ENCODE measurements at regions not wholly inside any gene's neighbourhood (a gene's known extent, or its start where the extent isn't known, plus 50 kb on each side); places are given as distances from the start of the nearest gene placed in this dataset.
"Not testable (repeated sequence)": the region's sequence is repeated elsewhere in the genome, so short reads cannot be mapped to it uniquely, and the experiment has no call there.

DNA sequence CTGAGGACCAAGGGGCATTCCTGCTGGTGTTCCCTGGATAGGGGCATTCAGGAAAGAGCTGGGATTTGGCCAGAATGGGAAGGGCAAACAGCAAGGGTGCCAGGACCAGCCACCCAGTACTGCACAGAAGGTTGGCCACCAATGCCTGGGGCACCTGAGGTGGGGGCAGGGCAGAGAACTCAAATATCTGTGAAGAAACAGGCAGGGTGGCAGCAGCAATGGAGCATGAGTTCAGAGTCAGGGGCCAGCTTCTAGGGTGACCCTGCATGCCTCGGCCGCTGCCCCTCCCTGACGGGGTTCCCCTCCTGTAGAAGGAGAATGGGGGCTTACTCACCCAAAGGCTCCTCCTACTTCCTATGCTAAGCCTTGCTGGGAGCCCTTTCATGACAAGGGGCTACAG is 79.3 kb upstream of the SHANK2 start:
- DNase-seq = no peak

DNA sequence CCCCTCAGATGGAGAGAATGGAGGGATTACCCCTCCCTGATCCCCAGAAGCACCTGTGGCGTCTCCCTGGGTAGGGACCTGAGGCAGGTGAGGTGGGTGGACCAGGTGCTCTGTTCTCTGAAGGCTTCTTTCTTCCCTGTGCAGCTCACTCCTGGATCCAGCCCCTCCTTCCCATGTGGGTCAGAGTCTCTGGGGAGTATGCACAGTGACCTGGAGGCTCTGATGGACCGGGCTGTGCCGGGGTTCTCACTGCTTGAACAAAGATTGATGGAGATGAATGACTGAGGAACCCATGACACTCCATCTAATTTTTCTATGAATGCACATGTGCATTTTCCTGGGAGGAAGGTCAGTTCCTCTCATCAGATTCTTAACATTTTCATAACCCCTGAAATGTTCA is 78.6 kb upstream of the SHANK2 start:
- no peak for DNase-seq

GRCh38 chr11:71330349-71330748 is 78.0 kb upstream of the SHANK2 start:
- no peak for DNase-seq

DNA sequence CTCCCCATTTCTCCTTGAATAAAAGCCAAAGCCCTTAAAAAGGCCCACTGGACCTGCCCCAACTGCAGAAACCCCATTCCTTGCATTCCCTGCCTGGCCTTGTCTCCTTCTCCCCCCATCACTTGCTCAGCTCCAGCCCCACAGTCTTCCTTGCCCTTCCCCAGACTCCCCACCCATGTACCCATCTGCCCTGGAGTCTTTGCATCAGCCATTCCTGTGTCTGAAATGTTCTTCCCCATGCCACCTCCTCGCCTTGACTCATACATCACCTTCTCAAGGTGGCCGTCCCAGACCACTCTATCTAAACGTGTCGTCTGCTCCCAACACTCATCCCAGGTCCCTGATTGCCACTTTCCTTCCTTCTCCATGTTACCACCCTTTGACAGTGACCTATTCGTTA is 77.4 kb upstream of the SHANK2 start:
- DNase-seq = no peak

DNA sequence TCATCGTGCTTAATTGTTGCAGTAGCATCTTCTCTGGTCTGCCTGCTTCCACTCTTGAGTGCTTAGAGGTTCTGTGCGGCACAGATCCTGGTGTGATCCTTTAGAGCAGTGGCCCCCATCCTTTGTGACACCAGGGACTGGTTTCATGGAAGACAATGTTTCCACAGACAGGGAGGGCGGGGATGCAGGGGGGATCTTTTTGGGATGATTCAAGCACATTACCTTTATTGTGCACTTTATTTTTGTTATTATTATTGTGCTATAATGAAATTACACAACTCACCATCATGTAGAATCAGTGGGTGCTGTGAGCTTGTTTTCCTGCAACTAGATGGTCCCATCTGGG is 76.8 kb upstream of the SHANK2 start:
- DNase-seq = no peak

GRCh38 chr11:71327156-71328085 is 75.0 kb upstream of the SHANK2 start:
- no peak for DNase-seq

GRCh38 chr11:71326328-71326940 is 74.1 kb upstream of the SHANK2 start:
- DNase-seq = no peak

DNA sequence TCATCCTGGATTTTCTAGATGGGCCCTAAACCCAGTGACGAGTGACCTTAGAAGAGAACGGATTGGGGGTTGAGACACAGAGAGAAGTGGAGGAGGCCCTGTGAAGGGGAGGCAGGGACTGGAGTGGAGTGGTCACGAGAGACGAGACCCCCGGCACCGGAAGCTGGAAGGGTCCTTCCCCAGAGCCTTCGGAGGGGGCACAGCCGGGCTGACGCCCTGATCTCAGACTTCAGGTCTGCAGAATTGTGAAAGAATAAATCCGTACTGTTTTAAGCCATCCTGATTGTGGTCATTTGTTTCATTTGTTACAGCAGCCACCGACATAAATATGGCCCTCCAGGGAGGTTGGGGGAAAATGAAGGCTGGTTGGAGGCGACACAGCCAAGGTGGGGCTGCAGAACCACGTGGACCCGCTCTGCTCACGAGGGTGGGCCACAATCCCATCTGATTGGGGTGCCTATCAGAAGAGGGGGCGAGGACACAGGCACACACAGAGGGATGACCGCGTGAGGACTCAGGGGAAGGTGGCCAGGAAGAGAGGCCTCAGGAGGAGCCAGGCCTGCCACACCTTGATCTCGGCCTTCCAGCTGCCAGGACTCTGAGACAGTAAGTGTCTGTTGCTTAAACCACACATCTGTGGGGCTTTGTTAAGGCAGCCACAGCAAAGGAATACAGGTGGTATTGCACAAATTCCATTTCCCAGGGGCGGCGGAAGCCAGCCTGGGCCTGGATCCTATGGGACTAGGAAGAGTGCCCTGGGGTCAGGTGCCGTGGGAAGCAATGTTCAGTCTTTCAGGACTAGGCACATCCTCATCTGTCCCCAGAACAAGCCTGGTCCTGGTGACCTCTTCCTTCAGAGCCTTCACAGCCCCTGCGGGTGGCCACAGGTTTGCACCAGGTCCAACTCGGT is 73.3 kb upstream of the SHANK2 start:
- DNase-seq = no peak

- DNase-seq = no peak
These were observed 72.5 kb upstream of the SHANK2 start for GRCh38 chr11:71324788-71325417.

- DNase-seq = no peak
These were observed 71.6 kb upstream of the SHANK2 start for GRCh38 chr11:71323876-71324526.

DNA sequence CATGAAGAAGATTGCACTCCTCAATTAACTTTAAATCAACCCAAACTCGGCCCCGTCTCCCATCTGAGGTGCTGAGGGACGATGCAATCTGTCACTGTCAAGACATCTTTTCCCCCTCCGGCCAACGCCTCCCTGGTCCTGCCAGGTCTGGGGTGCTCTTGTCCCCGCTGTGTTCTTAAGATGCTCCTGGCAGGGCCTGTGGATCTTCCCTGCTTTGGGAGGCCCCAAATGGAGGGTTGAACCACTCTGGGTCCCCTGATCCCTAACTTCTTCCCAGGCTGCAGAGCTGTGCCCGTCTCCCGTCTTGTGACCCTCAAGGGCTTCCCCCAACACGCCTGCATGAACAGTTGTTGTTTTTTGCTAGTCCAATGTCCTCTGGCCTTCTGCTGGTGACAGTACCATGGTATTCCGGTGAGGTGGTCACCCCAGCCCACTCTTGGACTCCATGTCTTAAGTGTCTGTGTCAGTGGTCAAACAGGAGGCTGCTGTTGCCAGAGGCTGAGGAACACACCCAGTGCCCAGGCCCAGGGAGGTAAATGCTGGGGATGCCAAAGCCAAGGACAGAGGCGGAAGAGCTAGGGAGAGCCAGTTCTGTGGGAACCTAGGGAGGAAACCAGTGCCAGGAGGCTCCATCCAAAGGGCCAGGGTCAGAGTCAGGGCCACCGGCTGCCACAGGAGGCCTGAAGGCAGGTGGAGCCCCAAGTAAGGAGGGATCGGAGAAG is 70.6 kb upstream of the SHANK2 start:
- no peak for DNase-seq

- no peak for DNase-seq
These were observed 69.9 kb upstream of the SHANK2 start for GRCh38 chr11:71322192-71322735.

- DNase-seq = no peak
These were observed 69.2 kb upstream of the SHANK2 start for GRCh38 chr11:71321433-71322191.

DNA sequence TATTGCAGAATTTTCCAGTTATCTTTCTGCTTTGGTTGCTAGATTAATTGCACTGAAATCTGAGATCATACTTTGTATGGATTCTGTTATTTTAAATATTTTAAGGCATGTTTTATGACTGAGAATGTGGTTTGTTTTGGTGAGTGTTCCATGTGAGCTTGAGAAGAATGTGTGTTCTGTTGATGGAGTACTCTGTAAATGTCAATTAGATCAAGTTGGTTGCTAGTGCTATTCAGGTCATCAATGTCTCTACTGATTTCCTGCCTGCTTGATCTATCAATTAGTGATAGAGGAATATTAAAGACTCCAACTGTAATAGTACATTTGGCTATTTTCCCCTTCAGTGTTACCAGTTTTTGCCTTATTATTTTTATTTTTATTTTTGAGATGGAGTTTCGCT is 64.3 kb upstream of the SHANK2 start:
- no peak for DNase-seq

- not testable (repeated sequence) for DNase-seq
These were observed 60.2 kb upstream of the SHANK2 start for GRCh38 chr11:71312616-71313015.

GRCh38 chr11:71311928-71312510 is 59.6 kb upstream of the SHANK2 start:
- DNase-seq = no peak

GRCh38 chr11:71311176-71311925 is 59.0 kb upstream of the SHANK2 start:
- DNase-seq = no peak

DNA sequence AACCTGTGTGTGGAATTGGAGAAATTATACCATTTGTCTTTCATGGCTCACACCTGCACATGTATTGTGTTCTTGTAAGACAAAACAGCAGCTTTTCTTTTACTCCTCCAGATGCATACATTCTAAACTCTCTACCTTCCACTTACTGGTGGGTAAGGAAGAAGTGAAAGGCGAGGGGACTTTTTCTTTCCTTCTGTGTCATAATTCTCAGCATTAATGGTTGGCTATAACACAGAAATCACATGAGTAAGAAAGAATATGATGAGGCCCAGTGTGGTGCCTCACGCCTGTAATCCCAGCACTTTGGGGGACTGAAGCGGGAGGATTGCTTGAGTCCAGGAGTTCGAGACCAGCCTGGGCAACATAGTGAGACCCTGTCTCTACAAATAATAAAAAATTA is 57.8 kb upstream of the SHANK2 start:
- DNase-seq = no peak

DNA sequence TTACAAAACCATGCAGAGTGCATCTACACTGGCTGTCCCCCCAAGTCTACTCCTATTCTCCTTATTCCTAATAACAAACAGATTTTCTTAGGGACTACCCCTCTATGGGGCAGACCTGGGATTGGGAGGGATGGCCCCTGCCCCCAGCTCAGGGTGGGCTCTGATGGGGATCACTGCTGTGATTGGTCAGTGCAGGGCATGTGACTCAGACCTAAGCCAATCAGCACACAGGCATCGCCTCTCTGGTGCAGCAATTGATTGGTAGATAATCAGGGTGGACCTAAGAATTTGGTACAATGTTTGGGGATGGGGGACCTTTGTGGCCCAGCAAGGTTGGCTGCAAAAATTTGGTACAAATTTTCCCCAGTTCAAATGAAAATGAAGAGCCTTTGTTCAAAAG is 57.2 kb upstream of the SHANK2 start:
- no peak for DNase-seq

DNA sequence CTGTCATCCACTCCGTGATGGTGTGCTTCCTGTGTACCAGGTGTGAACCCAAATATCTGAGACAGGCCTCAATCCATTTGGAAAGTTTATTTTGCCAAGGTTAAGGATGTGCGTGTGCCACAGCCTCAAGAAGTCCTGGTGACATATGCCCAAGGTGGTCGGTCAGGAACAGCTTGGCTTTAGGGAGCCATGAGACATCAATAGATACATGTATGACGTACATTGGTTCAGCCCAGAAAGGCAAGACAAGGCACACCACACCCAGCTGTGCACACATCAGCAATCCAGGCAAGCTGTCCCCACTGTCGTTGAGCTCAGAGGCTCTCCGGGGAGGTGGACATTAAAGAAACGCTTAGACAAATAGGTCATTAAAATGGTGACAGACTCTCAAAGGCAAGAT is 56.8 kb upstream of the SHANK2 start:
- no peak for DNase-seq

Data from NCI-H2107 (cell line).